GM19372 (cell line): ENCODE measurements at regions not wholly inside any gene's neighbourhood (a gene's known extent, or its start where the extent isn't known, plus 50 kb on each side); places are given as distances from the start of the nearest gene placed in this dataset.

Experiments
- ATAC-seq: cut with Tn5 transposase; IDR thresholded peaks from one replicate; pipeline ENCODE4 v1.9.1; 2021; ENCODE audit warnings: mild to moderate bottlenecking, low read depth, moderate library complexity; ENCODE audit not compliant: unreplicated experiment

GRCh38 chr9:107734256-107735013, 244.9 kb upstream of the KLF4 start:
- ATAC-seq, result no peak

GRCh38 chr9:107733523-107733894, 243.9 kb upstream of the KLF4 start:
- ATAC-seq, result no peak

GRCh38 chr9:107732781-107733522, 243.4 kb upstream of the KLF4 start:
- ATAC-seq, result no peak

GRCh38 chr9:107731115-107731762, 241.7 kb upstream of the KLF4 start:
- ATAC-seq, result no peak

DNA sequence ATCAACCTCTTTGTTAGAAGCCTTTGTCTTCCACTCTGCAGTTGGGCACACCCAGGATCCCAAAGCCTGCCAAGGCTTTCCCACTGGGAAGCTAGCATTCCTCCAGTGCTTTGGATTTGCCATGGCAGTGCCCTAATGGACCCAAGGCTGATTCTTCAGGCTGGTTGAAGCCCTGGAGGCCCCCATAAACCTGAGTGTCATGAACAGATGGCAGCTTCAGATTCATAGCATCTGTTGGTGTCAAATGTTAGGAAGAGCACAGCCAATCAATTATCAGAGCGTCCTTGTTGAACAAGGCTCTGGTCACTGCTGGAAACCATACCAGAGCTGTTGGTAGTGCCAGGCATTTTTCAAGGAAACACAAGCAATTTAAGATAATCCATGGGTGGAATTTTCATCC, 241.1 kb upstream of the KLF4 start:
- ATAC-seq, result no peak

DNA sequence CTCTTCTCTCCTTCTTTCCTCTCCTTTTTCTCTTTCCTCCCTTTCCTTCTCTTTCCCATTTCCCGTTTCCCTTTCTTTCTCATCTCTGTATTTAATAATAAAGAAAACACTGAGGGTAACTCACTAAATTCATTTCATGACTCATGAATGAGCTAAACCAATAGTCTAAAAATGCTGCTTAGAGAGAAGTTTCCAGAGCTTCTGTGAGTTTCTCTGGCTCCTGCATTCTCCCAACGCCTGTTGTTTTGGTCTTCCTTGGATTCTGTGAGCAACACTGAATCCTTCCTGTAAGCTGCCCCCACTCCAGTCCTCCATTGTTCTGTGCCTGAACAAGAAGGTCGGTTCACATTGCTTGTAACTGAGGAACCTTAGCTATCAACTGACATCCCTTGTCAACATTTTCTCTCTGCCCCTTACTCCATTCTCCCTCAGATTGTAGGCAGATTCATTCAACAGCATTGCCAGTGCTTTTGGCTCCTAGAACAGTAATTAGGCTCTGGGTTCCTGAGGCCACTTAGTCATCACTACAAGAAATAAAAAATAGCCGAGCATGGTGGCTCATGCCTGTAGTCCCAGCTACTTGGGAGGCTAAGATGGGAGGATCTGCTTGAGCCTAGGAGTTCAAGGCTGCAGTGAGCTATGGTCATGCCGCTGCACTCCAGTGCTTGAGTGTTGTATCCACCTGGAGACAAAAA, 237.7 kb upstream of the KLF4 start:
- no peak for ATAC-seq

DNA sequence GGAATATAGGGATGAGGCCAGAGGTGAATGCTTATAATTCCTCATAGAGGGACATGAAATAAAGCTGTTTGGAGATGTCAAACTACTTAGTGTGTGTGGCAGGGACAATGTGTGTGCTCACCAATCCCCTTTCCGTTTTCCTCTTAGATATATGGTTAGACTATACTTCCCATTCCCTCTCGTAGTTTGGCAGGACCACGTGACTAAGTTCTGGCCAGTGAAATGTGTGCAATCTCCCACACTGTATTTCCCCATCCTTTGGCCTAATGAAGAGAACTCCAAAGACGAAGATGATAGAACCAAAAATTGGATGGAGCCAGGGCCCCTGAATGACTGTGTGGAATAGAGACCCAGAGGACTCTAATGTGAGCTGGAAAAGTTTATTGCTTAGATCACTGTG, 233.4 kb upstream of the KLF4 start:
- ATAC-seq, result no peak

DNA sequence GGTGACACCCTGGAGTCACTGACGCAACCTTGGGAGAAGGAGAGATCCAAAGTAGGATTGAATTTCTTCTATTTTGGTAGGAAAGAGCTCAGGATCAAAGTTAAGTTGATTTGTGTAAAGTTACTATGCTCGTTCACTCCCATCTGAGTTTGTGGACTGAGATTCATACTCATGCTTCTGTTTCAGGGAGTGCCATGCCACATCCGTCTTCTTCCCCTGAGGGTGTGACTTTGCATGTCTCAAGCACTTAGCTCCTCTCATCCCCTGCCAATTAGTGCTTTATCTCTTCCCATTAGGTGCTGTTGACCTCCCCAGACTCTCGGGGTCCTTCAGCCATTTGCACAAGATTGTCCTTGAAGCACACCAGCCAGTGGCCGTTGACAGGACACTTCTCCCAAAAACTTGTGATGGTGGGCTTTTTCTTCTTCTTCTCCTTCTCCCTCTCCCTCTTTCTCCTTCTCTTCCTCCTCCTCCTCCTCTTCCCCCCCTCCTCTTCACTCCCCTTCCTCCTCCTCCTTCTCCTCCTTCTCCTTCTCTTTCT, 232.2 kb upstream of the KLF4 start:
- ATAC-seq, result no peak

DNA sequence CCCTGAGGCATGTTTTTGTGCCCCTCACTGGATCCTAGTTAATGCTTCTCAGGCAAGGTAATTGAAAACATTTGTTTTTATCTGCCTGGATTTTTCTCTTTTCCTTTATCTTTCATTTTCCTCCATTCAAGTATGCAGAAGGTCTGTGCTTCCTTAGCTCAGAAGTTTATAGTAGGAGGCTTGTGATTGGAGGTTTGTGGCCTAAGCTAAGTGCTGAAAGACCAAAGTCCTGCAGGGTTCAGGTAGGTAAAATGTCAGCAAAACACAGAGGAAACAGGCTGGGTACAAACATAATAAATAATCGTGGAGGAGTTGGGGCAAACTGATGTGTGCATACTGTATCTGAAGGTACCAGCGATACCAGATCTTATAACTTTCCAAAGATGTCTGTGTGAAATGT, 230.9 kb upstream of the KLF4 start:
- ATAC-seq, result no peak

GRCh38 chr9:107717529-107718314, 228.2 kb upstream of the KLF4 start:
- ATAC-seq, result no peak

DNA sequence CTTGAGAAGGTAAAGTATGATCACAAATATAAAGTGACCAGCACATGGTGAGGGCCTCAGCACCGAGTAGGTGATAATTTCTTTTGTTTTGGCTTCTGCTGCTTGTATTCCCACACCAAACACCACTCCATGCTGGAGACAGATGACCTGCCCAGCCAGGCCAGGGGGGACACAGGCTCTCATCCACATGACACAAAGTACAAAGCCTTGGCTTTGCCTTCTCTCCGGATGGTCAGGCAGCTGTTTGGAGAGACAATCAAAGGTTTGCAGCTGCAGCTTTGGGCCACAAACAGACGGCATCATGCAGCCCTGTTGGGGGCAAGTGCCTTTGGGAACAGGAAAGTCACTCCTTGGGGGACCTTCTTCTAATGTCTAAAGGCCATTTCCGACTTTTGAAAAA, 226.2 kb upstream of the KLF4 start:
- ATAC-seq, result no peak

DNA sequence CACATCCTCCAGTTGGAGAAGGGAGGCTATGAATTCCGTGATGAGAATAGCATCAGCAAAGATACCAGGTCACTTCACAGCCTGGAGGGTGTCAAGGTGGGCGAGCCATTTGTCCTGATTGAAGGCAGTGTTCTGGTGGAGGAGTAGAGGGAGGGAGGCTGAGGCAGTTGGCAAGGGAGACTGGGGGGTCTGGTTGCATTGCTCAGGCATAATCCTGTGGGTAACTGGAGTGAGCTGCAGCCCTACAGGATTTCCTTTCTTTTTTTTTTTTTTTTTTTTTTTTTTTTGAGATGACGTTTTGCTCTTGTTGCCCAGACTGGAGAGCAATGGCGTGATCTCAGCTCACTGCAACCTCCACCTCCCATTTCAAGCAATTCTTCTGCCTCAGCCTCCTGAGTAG, 223.9 kb upstream of the KLF4 start:
- ATAC-seq, result no peak

GRCh38 chr9:107712390-107712789, 222.8 kb upstream of the KLF4 start:
- no peak for ATAC-seq

DNA sequence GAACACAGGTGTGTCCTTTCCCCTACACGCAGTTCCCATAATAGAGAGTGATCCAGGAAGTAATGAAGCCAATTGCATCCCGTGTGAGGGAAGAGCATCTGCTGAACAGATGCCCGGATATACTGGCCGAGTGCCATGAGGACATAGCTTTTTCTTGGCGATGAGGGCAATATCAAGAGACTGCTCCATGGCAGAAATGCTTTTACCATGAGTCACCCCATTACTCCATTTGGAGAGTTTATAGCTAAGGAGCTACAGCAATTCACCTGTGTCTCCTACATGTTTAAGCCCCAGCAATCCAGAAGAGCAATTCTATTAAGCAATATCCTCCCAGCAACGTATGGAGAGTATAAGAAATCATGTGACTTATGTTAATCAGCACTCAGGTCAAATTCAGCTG, 222.0 kb upstream of the KLF4 start:
- ATAC-seq, result no peak

GRCh38 chr9:107710953-107711352, 221.4 kb upstream of the KLF4 start:
- no peak for ATAC-seq

GRCh38 chr9:107710546-107710945, 221.0 kb upstream of the KLF4 start:
- no peak for ATAC-seq

- no peak for ATAC-seq
These were observed 219.2 kb upstream of the KLF4 start for GRCh38 chr9:107708791-107709190.

DNA sequence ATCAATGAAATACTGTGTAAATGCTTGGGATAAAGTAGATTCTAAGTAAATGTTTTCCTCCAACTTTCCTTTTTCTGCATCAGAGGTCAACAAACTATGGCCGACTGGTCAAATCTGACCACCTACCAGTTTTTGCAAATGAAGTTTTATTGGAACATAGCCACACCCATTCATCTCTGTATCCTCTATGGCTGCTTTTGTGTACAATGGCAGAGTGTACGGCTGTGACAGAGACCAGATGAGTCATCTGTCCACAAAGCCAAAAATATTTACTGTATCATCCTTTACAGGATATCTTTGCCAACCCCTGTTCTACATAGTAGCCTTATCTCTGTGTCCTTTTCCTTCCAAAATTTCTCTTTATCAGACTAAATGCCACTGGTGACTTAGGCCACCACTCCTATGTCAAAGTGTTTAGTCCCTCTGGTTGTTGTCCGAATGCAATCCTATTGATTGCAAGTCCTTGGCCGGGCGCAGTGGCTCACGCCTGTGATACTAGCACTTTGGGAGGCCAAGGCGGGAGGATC, 218.4 kb upstream of the KLF4 start:
- no peak for ATAC-seq

DNA sequence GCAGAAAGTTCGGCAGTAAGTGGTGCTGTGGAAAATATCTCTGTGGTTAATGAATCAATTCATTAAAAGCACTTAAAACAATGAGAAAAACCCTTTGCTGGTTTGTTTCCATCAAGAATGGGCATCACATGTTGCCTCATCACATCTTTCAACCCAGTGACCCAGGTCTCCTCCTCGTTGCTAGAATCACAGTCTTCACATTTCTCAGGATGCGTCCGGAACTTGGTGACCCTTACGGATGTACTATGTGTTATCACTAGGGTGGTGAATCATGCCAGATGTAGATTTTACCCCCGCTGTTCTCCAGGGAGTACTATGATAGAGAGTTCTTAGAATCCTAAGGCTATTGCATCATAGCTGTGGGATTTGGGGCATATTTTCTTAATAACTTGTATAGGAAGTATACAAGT, 217.9 kb upstream of the KLF4 start:
- ATAC-seq, result no peak
